GM11168 (cell line): ENCODE measurements at regions not wholly inside any gene's neighbourhood (a gene's known extent, or its start where the extent isn't known, plus 50 kb on each side); places are given as distances from the start of the nearest gene placed in this dataset.
"Not testable (repeated sequence)": the region's sequence is repeated elsewhere in the genome, so short reads cannot be mapped to it uniquely, and the experiment has no call there.

Experiments
- in situ Hi-C: fragments of 300-500 bp; cut with MboI; formaldehyde crosslinking; loops from one replicate; pipeline ENCODE4 v1.12.0; 2022; ENCODE audit warnings: low sequenced_read_pairs; ENCODE audit not compliant: unreplicated experiment

GRCh38 chr3:103218793-103219192 lies 784.0 kb downstream of the ZPLD1 start:
- in situ Hi-C loops, result no loop called here

- in situ Hi-C loops, result no loop called here
These were observed 792.8 kb downstream of the ZPLD1 start for GRCh38 chr3:103227651-103228050.

- in situ Hi-C loops, result no loop called here
These were observed 812.6 kb downstream of the ZPLD1 start for GRCh38 chr3:103247459-103247858.

- in situ Hi-C loops, result not testable (repeated sequence)
These were observed 820.0 kb downstream of the ZPLD1 start for GRCh38 chr3:103254827-103255226.

- in situ Hi-C loops, result no loop called here
These were observed 834.5 kb downstream of the ZPLD1 start for GRCh38 chr3:103269287-103269686.

GRCh38 chr3:103271575-103271974 lies 836.8 kb downstream of the ZPLD1 start:
- in situ Hi-C loops, result no loop called here

GRCh38 chr3:103295974-103296570 lies 861.3 kb downstream of the ZPLD1 start:
- in situ Hi-C loops, result no loop called here

- in situ Hi-C loops, result not testable (repeated sequence)
These were observed 862.7 kb downstream of the ZPLD1 start for GRCh38 chr3:103297502-103297901.

- in situ Hi-C loops, result no loop called here
These were observed 871.3 kb downstream of the ZPLD1 start for GRCh38 chr3:103306104-103306503.

- in situ Hi-C loops, result no loop called here
These were observed 874.1 kb downstream of the ZPLD1 start for GRCh38 chr3:103308921-103309320.

GRCh38 chr3:103319912-103320311 lies 885.1 kb downstream of the ZPLD1 start:
- in situ Hi-C loops, result no loop called here

- in situ Hi-C loops, result no loop called here
These were observed 902.5 kb downstream of the ZPLD1 start for GRCh38 chr3:103337179-103337845.

GRCh38 chr3:103341078-103341606 lies 906.3 kb downstream of the ZPLD1 start:
- in situ Hi-C loops, result no loop called here

- in situ Hi-C loops, result no loop called here
These were observed 907.5 kb downstream of the ZPLD1 start for GRCh38 chr3:103342205-103342731.

- in situ Hi-C loops, result no loop called here
These were observed 914.9 kb downstream of the ZPLD1 start for GRCh38 chr3:103349760-103350159.

GRCh38 chr3:103365467-103365866 lies 930.7 kb downstream of the ZPLD1 start:
- in situ Hi-C loops, result no loop called here

GRCh38 chr3:103367481-103367880 lies 932.7 kb downstream of the ZPLD1 start:
- in situ Hi-C loops, result no loop called here

GRCh38 chr3:103371411-103371810 lies 936.6 kb downstream of the ZPLD1 start:
- in situ Hi-C loops, result no loop called here

- in situ Hi-C loops, result no loop called here
These were observed 937.2 kb downstream of the ZPLD1 start for GRCh38 chr3:103372031-103372430.

GRCh38 chr3:103380391-103380790 lies 945.6 kb downstream of the ZPLD1 start:
- in situ Hi-C loops, result no loop called here

- in situ Hi-C loops, result no loop called here
These were observed 946.7 kb downstream of the ZPLD1 start for GRCh38 chr3:103381296-103382079.
